HCT116 (cell line): ENCODE measurements at regions not wholly inside any gene's neighbourhood (a gene's known extent, or its start where the extent isn't known, plus 50 kb on each side); places are given as distances from the start of the nearest gene placed in this dataset.
"Not testable (repeated sequence)": the region's sequence is repeated elsewhere in the genome, so short reads cannot be mapped to it uniquely, and the experiment has no call there.

Experiments
- ATAC-seq: fragments of 200-7000 bp; cut with Tn5 transposase; 2 replicates; pipeline ENCODE4 v1.9.1; 2020; ENCODE audit warnings: mild to moderate bottlenecking, moderate library complexity
- BruUV-seq: library from RNA; stranded (reverse); fragments of 400-500 nt; replicated peaks from 2 replicates; lab custom pipeline; 2021; lab: Mats Ljungman, UMichigan
- CTCF ChIA-PET: fragments of 300-600 bp; sonication (Branson Sonifier 250); formaldehyde crosslinking; loops from one replicate; lab custom pipeline; 2021; ENCODE audit warnings: antibody characterized with exemption; lab: Charles Lee
- POLR2A ChIA-PET: fragments of 300-600, 350-600 bp; sonication (Branson Sonifier 250); formaldehyde crosslinking; loops from one replicate; lab custom pipeline; 2021; ENCODE audit warnings: antibody characterized with exemption; lab: Charles Lee
- RAD21 ChIA-PET, 2 experiments: fragments of 300-600 bp; sonication (Branson Sonifier 250); formaldehyde crosslinking; loops; one replicate each; lab custom pipeline; 2023; ENCODE audit warnings: low total read pairs in 2 of 2; ENCODE audit not compliant: uncharacterized antibody in 2 of 2, unreplicated experiment in 2 of 2, low non-redundant PET in 1 of 2; lab: Charles Lee
- DNase-seq: peaks from one replicate; pipeline ENCODE4 v3.0.0-alpha.2; 2010; ENCODE audit warnings: low read depth, low spot score
- H2AFZ ChIP-seq: fragments of 200-600 bp; shearing (Covaris generic), sonication (generic); 2 replicates; pipeline ENCODE4 v1.6.1; 2017; ENCODE audit warnings: low read depth, mixed run types, mixed read lengths, antibody characterized with exemption, low read length; ENCODE audit not compliant: poor library complexity, severe bottlenecking
- H3K27ac ChIP-seq: 2 replicates; pipeline ENCODE4 v1.5.1; 2012; ENCODE audit warnings: low read depth, low read length
- H3K27me3 ChIP-seq: fragments of 200-600 bp; sonication (generic); 2 replicates; pipeline ENCODE4 v1.6.1; 2016; ENCODE audit warnings: mixed run types, low read length, mixed read lengths; ENCODE audit not compliant: insufficient read depth
- H3K36me3 ChIP-seq, 2 experiments: fragments of 200-500 bp in 1 of 2; fragments of 200-600 bp in 1 of 2; sonication (Bioruptor generic) in 1 of 2; sonication (generic) in 1 of 2; 2 replicates each; pipeline versions ENCODE4 v1.5.1 to v1.6.1; 2014 to 2016; ENCODE audit warnings: low read length in 2 of 2, inconsistent platforms in 1 of 2, mixed read lengths in 1 of 2, mixed run types in 1 of 2; ENCODE audit not compliant: insufficient read depth in 2 of 2, control insufficient read depth in 1 of 2
- H3K4me1 ChIP-seq, 2 experiments: fragments of 200-600 bp in 1 of 2; sonication (generic) in 1 of 2; 2 replicates each; pipeline versions ENCODE4 v1.5.1 to v1.6.1; 2012 to 2017; ENCODE audit warnings: low read length in 2 of 2, inconsistent platforms in 1 of 2, mild to moderate bottlenecking in 1 of 2, mixed read lengths in 1 of 2, mixed run types in 1 of 2, moderate library complexity in 1 of 2; ENCODE audit not compliant: insufficient read depth in 2 of 2, control insufficient read depth in 1 of 2
- H3K4me2 ChIP-seq: fragments of 200-600 bp; sonication (generic); 2 replicates; pipeline ENCODE4 v1.6.1; 2017; ENCODE audit warnings: mixed run types, low read length, mixed read lengths
- H3K4me3 ChIP-seq, 2 experiments: fragments of 200-600 bp in 1 of 2; sonication (generic) in 1 of 2; replicated peaks in 1 of 2; 2 replicates each; pipeline ENCODE4 v1.5.1; 2011 to 2016; ENCODE audit warnings: low read length in 2 of 2, control low read depth in 1 of 2, low read depth in 1 of 2, mild to moderate bottlenecking in 1 of 2, mixed read lengths in 1 of 2, mixed run types in 1 of 2
- H3K79me2 ChIP-seq: fragments of 200-600 bp; sonication (generic); 2 replicates; pipeline ENCODE4 v1.6.1; 2017; ENCODE audit warnings: mild to moderate bottlenecking, mixed run types, low read length, moderate library complexity, mixed read lengths; ENCODE audit not compliant: insufficient read depth
- H3K9ac ChIP-seq: fragments of 200-600 bp; sonication (generic); 2 replicates; pipeline ENCODE4 v1.6.1; 2016; ENCODE audit warnings: low read length, mixed read lengths
- H3K9me2 ChIP-seq: fragments of 200-600 bp; sonication (generic), shearing (Covaris generic); 2 replicates; pipeline ENCODE4 v1.6.1; 2017; ENCODE audit warnings: mixed run types, mild to moderate bottlenecking, moderate library complexity; ENCODE audit not compliant: insufficient read depth
- H3K9me3 ChIP-seq, 2 experiments: fragments of 200-500 bp in 1 of 2; fragments of 200-600 bp in 1 of 2; sonication (Bioruptor generic) in 1 of 2; sonication (generic) in 1 of 2; 2 replicates each; pipeline ENCODE4 v1.6.1; 2014 to 2017; ENCODE audit warnings: low read length in 2 of 2, mixed read lengths in 2 of 2, inconsistent platforms in 1 of 2, low read depth in 1 of 2, mild to moderate bottlenecking in 1 of 2, mixed run types in 1 of 2, moderate library complexity in 1 of 2; ENCODE audit not compliant: control insufficient read depth in 1 of 2, insufficient read depth in 1 of 2
- H4K20me1 ChIP-seq: fragments of 200-600 bp; sonication (generic), shearing (Covaris generic); 2 replicates; pipeline ENCODE4 v1.6.1; 2017; ENCODE audit warnings: mixed run types, mild to moderate bottlenecking, moderate library complexity; ENCODE audit not compliant: insufficient read depth
- CBX3 ChIP-seq: IDR thresholded peaks from 2 replicates; pipeline ENCODE4 v1.6.1; 2012; ENCODE audit warnings: low read depth
- CEBPB ChIP-seq: IDR thresholded peaks from 2 replicates; pipeline ENCODE4 v1.6.1; 2012; ENCODE audit warnings: low read depth
- EGR1 ChIP-seq: IDR thresholded peaks from 2 replicates; pipeline ENCODE4 v1.6.1; 2012; ENCODE audit warnings: low read depth
- EZH2 ChIP-seq: fragments of 200-600 bp; sonication (generic); IDR thresholded peaks from 2 replicates; pipeline ENCODE4 v1.6.1; 2017; ENCODE audit warnings: antibody characterized with exemption, mixed run types
- FOSL1 ChIP-seq: IDR thresholded peaks from 2 replicates; pipeline ENCODE4 v1.6.1; 2012; ENCODE audit warnings: low read depth
- JUND ChIP-seq: IDR thresholded peaks from 2 replicates; pipeline ENCODE4 v1.6.1; 2012
- POLR2AphosphoS5 ChIP-seq: IDR thresholded peaks from 2 replicates; pipeline ENCODE4 v1.6.1; 2011; ENCODE audit warnings: mild to moderate bottlenecking, low read depth, low read length, moderate library complexity
- RAD21 ChIP-seq: IDR thresholded peaks from 2 replicates; pipeline ENCODE4 v1.6.1; 2012; ENCODE audit warnings: low read depth, mild to moderate bottlenecking
- SIN3A ChIP-seq: IDR thresholded peaks from 2 replicates; pipeline ENCODE4 v1.6.1; 2012; ENCODE audit warnings: low read depth
- SRF ChIP-seq: IDR thresholded peaks from 2 replicates; pipeline ENCODE4 v1.6.1; 2012; ENCODE audit warnings: low read depth
- TCF7L2 ChIP-seq: IDR thresholded peaks from 2 replicates; pipeline ENCODE4 v1.7.0; 2011; ENCODE audit warnings: borderline replicate concordance, inconsistent platforms; ENCODE audit not compliant: insufficient read depth, insufficient read length; ENCODE audit errors: extremely low read depth
- YY1 ChIP-seq: IDR thresholded peaks from 2 replicates; pipeline ENCODE4 v1.6.1; 2011; ENCODE audit warnings: low read length, low read depth, moderate library complexity, mild to moderate bottlenecking; ENCODE audit not compliant: insufficient replicate concordance; ENCODE audit errors: extremely low read depth
- ZFX ChIP-seq: fragments of 450-650 bp; IDR thresholded peaks from 2 replicates; pipeline ENCODE4 v1.6.1; 2017
- ZNF274 ChIP-seq: fragments of 200-500 bp; sonication (Bioruptor generic); IDR thresholded peaks from 2 replicates; pipeline ENCODE4 v1.6.1; 2014; ENCODE audit warnings: mild to moderate bottlenecking, low read depth, low read length, inconsistent platforms
- intact Hi-C: fragments of 100-400 bp; cut with micrococcal nuclease; formaldehyde crosslinking; loops from 2 replicates; pipeline ENCODE4 v1.10.0; 2022
- TF ChIP-seq, protein P1 (sequence below): IDR thresholded peaks from 2 replicates; pipeline ENCODE4 v1.6.1; 2012
- TF ChIP-seq, protein P2 (sequence below): IDR thresholded peaks from 2 replicates; pipeline ENCODE4 v1.6.1; 2012
- TF ChIP-seq, protein P3 (sequence below): IDR thresholded peaks from 2 replicates; pipeline ENCODE4 v1.6.1; 2012; ENCODE audit warnings: low read depth
- TF ChIP-seq, protein P4 (sequence below): IDR thresholded peaks from 2 replicates; pipeline ENCODE4 v1.6.1; 2011; ENCODE audit warnings: mild to moderate bottlenecking, low read length, moderate library complexity; ENCODE audit not compliant: insufficient replicate concordance; ENCODE audit errors: extremely low read depth

DNA sequence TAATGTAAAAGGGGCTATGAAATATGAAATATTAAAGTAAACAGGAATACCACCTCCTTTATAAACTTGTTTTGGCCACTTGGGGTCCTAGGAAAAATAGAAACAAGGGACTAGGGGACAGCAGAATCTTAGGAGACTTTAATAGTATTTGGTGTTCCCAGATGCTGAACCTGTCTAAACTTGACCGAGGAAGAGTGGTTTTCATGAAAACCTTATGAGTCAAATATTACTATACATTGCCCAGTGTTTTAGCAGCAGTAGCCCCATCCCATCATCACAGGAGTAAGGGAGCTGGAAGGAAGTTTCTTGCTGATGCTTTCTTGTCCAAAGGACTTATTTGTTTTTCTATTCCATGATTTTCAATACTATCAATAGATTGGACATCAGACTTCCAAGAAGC is 177.5 kb upstream of the CAND1 start:
- H3K9me2 ChIP-seq, result no peaks in the 10 kb centered on the region
- POLR2A ChIA-PET, result no interaction called here
- no peak overlapping the region for H2AFZ ChIP-seq
- RAD21 ChIA-PET, result no interaction called here
- no peak overlapping the region for H3K9ac ChIP-seq
- no TSS peak for BruUV-seq
- H3K4me2 ChIP-seq, result no peak overlapping the region
- H3K27ac ChIP-seq, result no peak overlapping the region
- no peak for ATAC-seq
- no peak overlapping the region for H3K4me3 ChIP-seq
- TF ChIP-seq CBX3, result no peak
- no peak for TF ChIP-seq JUND
- TF ChIP-seq, protein P1, sequence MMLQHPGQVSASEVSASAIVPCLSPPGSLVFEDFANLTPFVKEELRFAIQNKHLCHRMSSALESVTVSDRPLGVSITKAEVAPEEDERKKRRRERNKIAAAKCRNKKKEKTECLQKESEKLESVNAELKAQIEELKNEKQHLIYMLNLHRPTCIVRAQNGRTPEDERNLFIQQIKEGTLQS, result no peak
- TF ChIP-seq SRF, result no peak
- TF ChIP-seq EZH2, result no peak
- no peak for TF ChIP-seq EGR1
- TF ChIP-seq YY1, result no peak
- TF ChIP-seq CEBPB, result no peak
- no peak for TF ChIP-seq TCF7L2
- no peak for TF ChIP-seq RAD21
- no peak for TF ChIP-seq ZNF274
- TF ChIP-seq, protein P2, sequence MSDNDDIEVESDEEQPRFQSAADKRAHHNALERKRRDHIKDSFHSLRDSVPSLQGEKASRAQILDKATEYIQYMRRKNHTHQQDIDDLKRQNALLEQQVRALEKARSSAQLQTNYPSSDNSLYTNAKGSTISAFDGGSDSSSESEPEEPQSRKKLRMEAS, result no peak
- TF ChIP-seq ZFX, result no peak
- TF ChIP-seq, protein P3, sequence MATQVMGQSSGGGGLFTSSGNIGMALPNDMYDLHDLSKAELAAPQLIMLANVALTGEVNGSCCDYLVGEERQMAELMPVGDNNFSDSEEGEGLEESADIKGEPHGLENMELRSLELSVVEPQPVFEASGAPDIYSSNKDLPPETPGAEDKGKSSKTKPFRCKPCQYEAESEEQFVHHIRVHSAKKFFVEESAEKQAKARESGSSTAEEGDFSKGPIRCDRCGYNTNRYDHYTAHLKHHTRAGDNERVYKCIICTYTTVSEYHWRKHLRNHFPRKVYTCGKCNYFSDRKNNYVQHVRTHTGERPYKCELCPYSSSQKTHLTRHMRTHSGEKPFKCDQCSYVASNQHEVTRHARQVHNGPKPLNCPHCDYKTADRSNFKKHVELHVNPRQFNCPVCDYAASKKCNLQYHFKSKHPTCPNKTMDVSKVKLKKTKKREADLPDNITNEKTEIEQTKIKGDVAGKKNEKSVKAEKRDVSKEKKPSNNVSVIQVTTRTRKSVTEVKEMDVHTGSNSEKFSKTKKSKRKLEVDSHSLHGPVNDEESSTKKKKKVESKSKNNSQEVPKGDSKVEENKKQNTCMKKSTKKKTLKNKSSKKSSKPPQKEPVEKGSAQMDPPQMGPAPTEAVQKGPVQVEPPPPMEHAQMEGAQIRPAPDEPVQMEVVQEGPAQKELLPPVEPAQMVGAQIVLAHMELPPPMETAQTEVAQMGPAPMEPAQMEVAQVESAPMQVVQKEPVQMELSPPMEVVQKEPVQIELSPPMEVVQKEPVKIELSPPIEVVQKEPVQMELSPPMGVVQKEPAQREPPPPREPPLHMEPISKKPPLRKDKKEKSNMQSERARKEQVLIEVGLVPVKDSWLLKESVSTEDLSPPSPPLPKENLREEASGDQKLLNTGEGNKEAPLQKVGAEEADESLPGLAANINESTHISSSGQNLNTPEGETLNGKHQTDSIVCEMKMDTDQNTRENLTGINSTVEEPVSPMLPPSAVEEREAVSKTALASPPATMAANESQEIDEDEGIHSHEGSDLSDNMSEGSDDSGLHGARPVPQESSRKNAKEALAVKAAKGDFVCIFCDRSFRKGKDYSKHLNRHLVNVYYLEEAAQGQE, result no peak
- TF ChIP-seq SIN3A, result no peak
- no peak for TF ChIP-seq POLR2AphosphoS5
- TF ChIP-seq FOSL1, result no peak
- TF ChIP-seq, protein P4, sequence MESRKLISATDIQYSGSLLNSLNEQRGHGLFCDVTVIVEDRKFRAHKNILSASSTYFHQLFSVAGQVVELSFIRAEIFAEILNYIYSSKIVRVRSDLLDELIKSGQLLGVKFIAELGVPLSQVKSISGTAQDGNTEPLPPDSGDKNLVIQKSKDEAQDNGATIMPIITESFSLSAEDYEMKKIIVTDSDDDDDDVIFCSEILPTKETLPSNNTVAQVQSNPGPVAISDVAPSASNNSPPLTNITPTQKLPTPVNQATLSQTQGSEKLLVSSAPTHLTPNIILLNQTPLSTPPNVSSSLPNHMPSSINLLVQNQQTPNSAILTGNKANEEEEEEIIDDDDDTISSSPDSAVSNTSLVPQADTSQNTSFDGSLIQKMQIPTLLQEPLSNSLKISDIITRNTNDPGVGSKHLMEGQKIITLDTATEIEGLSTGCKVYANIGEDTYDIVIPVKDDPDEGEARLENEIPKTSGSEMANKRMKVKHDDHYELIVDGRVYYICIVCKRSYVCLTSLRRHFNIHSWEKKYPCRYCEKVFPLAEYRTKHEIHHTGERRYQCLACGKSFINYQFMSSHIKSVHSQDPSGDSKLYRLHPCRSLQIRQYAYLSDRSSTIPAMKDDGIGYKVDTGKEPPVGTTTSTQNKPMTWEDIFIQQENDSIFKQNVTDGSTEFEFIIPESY, result no peak
- TF ChIP-seq, all 23 proteins: peak for 0
- H3K9me3 ChIP-seq, result no peaks in the 10 kb centered on the region
- no peak for DNase-seq
- intact Hi-C loops, result no loop called here
- H3K36me3 ChIP-seq, result no peaks in the 10 kb centered on the region
- H3K27me3 ChIP-seq, result peaks cover 55% of the 10 kb centered on the region
- no peaks in the 10 kb centered on the region for H3K79me2 ChIP-seq
- H3K4me1 ChIP-seq, result no peaks in the 10 kb centered on the region
- CTCF ChIA-PET, result no interaction called here
- no peaks in the 10 kb centered on the region for H4K20me1 ChIP-seq

DNA sequence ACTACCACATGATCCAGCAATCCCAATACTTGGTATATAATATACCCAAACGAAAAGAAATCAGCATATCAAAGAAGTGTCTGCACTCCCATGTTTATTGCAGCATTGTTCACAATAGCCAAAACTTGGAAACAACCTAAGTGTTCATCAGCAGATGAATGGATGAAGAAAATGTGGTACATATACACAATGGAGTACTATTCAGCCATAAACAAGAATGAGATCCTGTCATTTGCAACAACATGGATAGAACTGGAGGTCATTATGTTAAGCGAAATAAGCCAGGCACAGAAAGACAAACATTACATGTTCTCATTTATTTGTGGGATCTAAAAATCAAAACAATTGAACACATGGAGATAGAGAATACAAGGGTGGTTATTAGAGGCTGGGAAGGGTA is 176.2 kb upstream of the CAND1 start:
- RAD21 ChIA-PET, BruUV-seq, ATAC-seq, intact Hi-C loops, H3K79me2 ChIP-seq, DNase-seq, H3K9ac ChIP-seq, H3K4me1 ChIP-seq, H3K27ac ChIP-seq, H2AFZ ChIP-seq, POLR2A ChIA-PET, H3K36me3 ChIP-seq, CTCF ChIA-PET, H4K20me1 ChIP-seq, H3K9me2 ChIP-seq, H3K9me3 ChIP-seq, H3K4me3 ChIP-seq, H3K4me2 ChIP-seq: not testable (repeated sequence)
- peaks cover 54% of the 10 kb centered on the region for H3K27me3 ChIP-seq
